ENCODE measurements at regions not wholly inside any gene's neighbourhood (a gene's known extent, or its start where the extent isn't known, plus 50 kb on each side); places are given as distances from the start of the nearest gene placed in this dataset.

DNA sequence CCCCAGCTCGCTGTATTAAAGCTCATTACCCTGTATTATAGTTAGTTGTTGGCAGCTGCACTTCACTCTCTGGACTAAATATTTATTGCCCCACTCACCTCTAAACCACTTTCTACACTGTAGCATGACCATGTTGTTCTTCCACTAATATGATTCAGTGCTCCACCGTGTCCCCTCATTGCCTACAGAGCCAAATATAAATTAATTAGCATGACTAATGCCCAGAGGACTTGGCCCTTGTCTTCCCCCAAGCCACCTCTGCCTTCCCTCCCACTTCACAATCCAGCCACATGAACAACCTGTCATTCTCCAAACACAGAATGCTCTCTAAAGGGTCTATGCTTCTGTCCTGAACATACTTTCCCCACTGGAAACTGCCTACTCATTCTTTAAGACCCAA lies 276.5 kb downstream of the PLPP3 start:
- Histone ChIP-seq H3K9me3 (ENCODE audit: low read depth) (no peaks in the 10 kb centered on the region), H3K27me3 (replicated peaks; ENCODE audit: insufficient read depth) (no peaks in the 10 kb centered on the region), H3K27ac (no peak overlapping the region), H3K36me3 (ENCODE audit: low read depth) (no peaks in the 10 kb centered on the region), H3K9me2 (ENCODE audit: insufficient read depth) (no peaks in the 10 kb centered on the region), H3K79me2 (ENCODE audit: insufficient read depth) (no peaks in the 10 kb centered on the region), H3K4me3 (no peak overlapping the region), H3F3A (ENCODE audit: insufficient read depth) (peaks cover 18% of the 10 kb centered on the region; the same call in 1 of the 2 replicates), H4K20me1 (ENCODE audit: insufficient read depth) (no peaks in the 10 kb centered on the region), H2AFZ (no peak overlapping the region), H3K4me2 (ENCODE audit: unreplicated experiment) (no peak overlapping the region), H3K9ac (no peak overlapping the region), H3K4me1 (ENCODE audit: insufficient read depth) (peaks cover 16% of the 10 kb centered on the region)
- peak; percentile 34 for DNase-seq
- in situ Hi-C loops (cut with MboI) = no loop called here
- 47 to 50% methylated on average over 2 of the region's 2 CpGs for WGBS, 2 experiments (ENCODE audit: low coverage in 1 of 2, low lambda C conversion rate in 2 of 2, missing lambda C conversion rate in 2 of 2)
- TF ChIP-seq EZH2 (IDR thresholded peaks at IDR 0.05; ENCODE audit: insufficient read depth, poor library complexity, severe bottlenecking) = no peak
- no peak for TF ChIP-seq EZH2phosphoT487 (IDR thresholded peaks at IDR 0.05; ENCODE audit: insufficient read depth, low read depth)

DNA sequence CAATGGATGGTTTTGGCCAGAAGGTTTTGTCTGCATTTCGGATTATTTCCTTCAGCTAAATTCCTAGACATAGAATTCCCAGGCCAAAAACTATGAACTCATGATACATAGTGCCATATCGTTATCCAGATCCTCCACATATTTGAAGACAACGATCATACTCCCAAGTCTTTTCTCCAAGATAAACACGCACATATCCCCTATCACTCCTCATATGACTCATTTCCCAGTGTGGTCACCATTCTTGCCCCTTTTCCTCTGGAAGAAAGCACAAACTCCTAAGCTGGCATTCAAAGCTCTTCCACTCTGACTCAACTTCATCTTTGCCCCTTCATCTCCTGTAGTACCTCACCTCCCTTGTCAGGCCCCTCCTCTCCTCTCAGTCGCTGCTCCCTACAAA lies 277.6 kb downstream of the PLPP3 start:
- H4K20me1 ChIP-seq (ENCODE audit: insufficient read depth) = no peaks in the 10 kb centered on the region
- peak; percentile 67 for DNase-seq
- H3K4me3 ChIP-seq = no peak overlapping the region
- peaks cover 18% of the 10 kb centered on the region; the same call in 1 of the 2 replicates for H3F3A ChIP-seq (ENCODE audit: insufficient read depth)
- in situ Hi-C loops (cut with MboI) = no loop called here
- no peak for TF ChIP-seq EZH2phosphoT487 (IDR thresholded peaks at IDR 0.05; ENCODE audit: insufficient read depth, low read depth)
- no peak for TF ChIP-seq EZH2 (IDR thresholded peaks at IDR 0.05; ENCODE audit: insufficient read depth, poor library complexity, severe bottlenecking)
- H3K9ac ChIP-seq = no peak overlapping the region
- H3K9me2 ChIP-seq (ENCODE audit: insufficient read depth) = no peaks in the 10 kb centered on the region
- no peak overlapping the region for H2AFZ ChIP-seq
- no peak overlapping the region for H3K27ac ChIP-seq
- H3K79me2 ChIP-seq (ENCODE audit: insufficient read depth) = no peaks in the 10 kb centered on the region
- H3K9me3 ChIP-seq (ENCODE audit: low read depth) = no peaks in the 10 kb centered on the region
- WGBS, 2 experiments (ENCODE audit: low coverage in 1 of 2, low lambda C conversion rate in 2 of 2, missing lambda C conversion rate in 2 of 2) = 36 to 45% methylated on average over 5 of the region's 5 CpGs
- H3K4me2 ChIP-seq (ENCODE audit: unreplicated experiment) = no peak overlapping the region
- H3K4me1 ChIP-seq (ENCODE audit: insufficient read depth) = peaks cover 16% of the 10 kb centered on the region
- H3K27me3 ChIP-seq (replicated peaks; ENCODE audit: insufficient read depth) = no peaks in the 10 kb centered on the region
- H3K36me3 ChIP-seq (ENCODE audit: low read depth) = no peaks in the 10 kb centered on the region

DNA sequence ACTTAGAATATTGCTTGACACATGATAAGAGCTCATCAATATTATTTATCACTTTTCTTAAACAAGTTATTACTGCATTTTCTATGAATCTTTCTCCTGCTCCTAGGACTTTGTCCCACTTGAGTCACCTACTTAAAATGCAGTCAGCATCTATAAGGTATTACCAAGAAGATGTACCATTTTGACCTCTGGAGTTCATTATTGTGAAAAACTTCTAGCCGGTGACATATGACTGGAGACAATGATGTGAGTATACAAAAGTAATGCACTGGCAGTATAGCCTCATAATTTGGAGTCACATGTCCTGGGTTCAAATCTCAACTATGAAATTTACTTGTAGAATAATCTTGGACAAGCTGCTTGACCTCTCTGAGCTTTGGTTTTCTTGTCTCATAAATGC lies 278.5 kb downstream of the PLPP3 start:
- H3K79me2 ChIP-seq (ENCODE audit: insufficient read depth) = no peaks in the 10 kb centered on the region
- H3K4me3 ChIP-seq = no peak overlapping the region
- no peaks in the 10 kb centered on the region for H4K20me1 ChIP-seq (ENCODE audit: insufficient read depth)
- no peaks in the 10 kb centered on the region for H3K9me3 ChIP-seq (ENCODE audit: low read depth)
- peaks cover 18% of the 10 kb centered on the region; the same call in 1 of the 2 replicates for H3F3A ChIP-seq (ENCODE audit: insufficient read depth)
- H3K4me1 ChIP-seq (ENCODE audit: insufficient read depth) = peaks cover 16% of the 10 kb centered on the region
- in situ Hi-C loops (cut with MboI) = no loop called here
- no peak for TF ChIP-seq EZH2 (IDR thresholded peaks at IDR 0.05; ENCODE audit: insufficient read depth, poor library complexity, severe bottlenecking)
- TF ChIP-seq EZH2phosphoT487 (IDR thresholded peaks at IDR 0.05; ENCODE audit: insufficient read depth, low read depth) = no peak
- no peak overlapping the region for H3K27ac ChIP-seq
- DNase-seq = no peak
- no peaks in the 10 kb centered on the region for H3K9me2 ChIP-seq (ENCODE audit: insufficient read depth)
- H3K9ac ChIP-seq = no peak overlapping the region
- H3K27me3 ChIP-seq (replicated peaks; ENCODE audit: insufficient read depth) = no peaks in the 10 kb centered on the region
- H3K36me3 ChIP-seq (ENCODE audit: low read depth) = no peaks in the 10 kb centered on the region
- no peak overlapping the region for H3K4me2 ChIP-seq (ENCODE audit: unreplicated experiment)
- 98 to 100% methylated on average over 1 of the region's 1 CpG for WGBS, 2 experiments (ENCODE audit: low coverage in 1 of 2, low lambda C conversion rate in 2 of 2, missing lambda C conversion rate in 2 of 2)
- H2AFZ ChIP-seq = no peak overlapping the region

DNA sequence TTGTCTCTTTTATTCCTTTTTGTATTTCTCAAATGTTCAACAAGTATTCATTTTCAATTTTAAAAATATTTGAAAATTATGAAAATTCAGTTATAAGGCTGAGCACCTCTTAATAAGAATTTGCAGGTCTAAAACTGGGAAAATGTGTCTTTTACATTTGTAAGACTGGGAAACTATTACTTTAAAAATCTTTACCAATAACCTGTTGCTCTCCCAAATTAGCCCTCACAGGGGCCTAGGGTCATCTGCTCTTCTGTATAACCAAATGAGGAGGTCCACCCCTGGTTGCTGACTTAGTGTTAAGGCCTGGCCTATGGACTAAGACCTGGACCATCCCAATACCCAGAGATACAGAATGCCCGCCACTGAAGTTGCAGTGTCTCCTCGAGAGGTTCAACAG lies 280.5 kb downstream of the PLPP3 start:
- in situ Hi-C loops (cut with MboI) = no loop called here
- Histone ChIP-seq H3K79me2 (ENCODE audit: insufficient read depth) (no peaks in the 10 kb centered on the region), H3K4me2 (ENCODE audit: unreplicated experiment) (no peak overlapping the region), H3K27me3 (replicated peaks; ENCODE audit: insufficient read depth) (no peaks in the 10 kb centered on the region), H4K20me1 (ENCODE audit: insufficient read depth) (no peaks in the 10 kb centered on the region), H3K36me3 (ENCODE audit: low read depth) (no peaks in the 10 kb centered on the region), H2AFZ (no peak overlapping the region), H3K9me2 (ENCODE audit: insufficient read depth) (no peaks in the 10 kb centered on the region), H3K27ac (no peak overlapping the region), H3K4me3 (no peak overlapping the region), H3K9me3 (ENCODE audit: low read depth) (no peaks in the 10 kb centered on the region), H3K9ac (no peak overlapping the region), H3F3A (ENCODE audit: insufficient read depth) (peaks cover 18% of the 10 kb centered on the region; the same call in 1 of the 2 replicates), H3K4me1 (ENCODE audit: insufficient read depth) (peaks cover 16% of the 10 kb centered on the region)
- DNase-seq = no peak
- TF ChIP-seq EZH2phosphoT487 (IDR thresholded peaks at IDR 0.05; ENCODE audit: insufficient read depth, low read depth) (no peak), EZH2 (IDR thresholded peaks at IDR 0.05; ENCODE audit: insufficient read depth, poor library complexity, severe bottlenecking) (no peak)
- 90 to 100% methylated on average over 2 of the region's 2 CpGs for WGBS, 2 experiments (ENCODE audit: low coverage in 1 of 2, low lambda C conversion rate in 2 of 2, missing lambda C conversion rate in 2 of 2)

DNA sequence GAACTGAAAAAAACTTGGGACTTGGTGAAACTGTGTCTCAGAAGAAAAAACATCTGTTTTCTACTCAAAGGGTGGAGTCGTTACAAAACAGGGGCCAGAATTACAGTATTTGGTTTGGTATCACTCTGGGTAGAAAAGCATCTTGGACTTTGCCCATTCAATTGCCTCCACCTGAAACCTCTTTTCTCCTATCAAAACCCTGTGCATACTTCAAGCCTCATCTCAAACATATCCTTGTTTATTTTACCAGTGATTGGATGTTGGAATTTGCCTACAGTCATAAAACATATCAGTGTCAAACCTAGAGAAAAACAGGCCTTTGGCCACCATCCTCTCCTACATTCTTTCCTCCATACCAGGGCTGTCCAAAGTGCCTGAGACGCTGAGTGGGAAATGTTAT lies 281.5 kb downstream of the PLPP3 start:
- no peaks in the 10 kb centered on the region for H3K79me2 ChIP-seq (ENCODE audit: insufficient read depth)
- no peak overlapping the region for H3K4me2 ChIP-seq (ENCODE audit: unreplicated experiment)
- H3K4me1 ChIP-seq (ENCODE audit: insufficient read depth) = peaks cover 16% of the 10 kb centered on the region
- in situ Hi-C loops (cut with MboI) = no loop called here
- TF ChIP-seq EZH2phosphoT487 (IDR thresholded peaks at IDR 0.05; ENCODE audit: insufficient read depth, low read depth) (no peak), EZH2 (IDR thresholded peaks at IDR 0.05; ENCODE audit: insufficient read depth, poor library complexity, severe bottlenecking) (no peak)
- peaks cover 15% of the 10 kb centered on the region; the same call in 1 of the 2 replicates for H3F3A ChIP-seq (ENCODE audit: insufficient read depth)
- H3K27me3 ChIP-seq (replicated peaks; ENCODE audit: insufficient read depth) = no peaks in the 10 kb centered on the region
- H3K27ac ChIP-seq = no peak overlapping the region
- H3K9me2 ChIP-seq (ENCODE audit: insufficient read depth) = no peaks in the 10 kb centered on the region
- WGBS, 2 experiments (ENCODE audit: low coverage in 1 of 2, low lambda C conversion rate in 2 of 2, missing lambda C conversion rate in 2 of 2) = 48 to 56% methylated on average over 2 of the region's 2 CpGs
- H4K20me1 ChIP-seq (ENCODE audit: insufficient read depth) = no peaks in the 10 kb centered on the region
- no peak overlapping the region for H3K4me3 ChIP-seq
- no peak for DNase-seq
- no peak overlapping the region for H3K9ac ChIP-seq
- H3K36me3 ChIP-seq (ENCODE audit: low read depth) = no peaks in the 10 kb centered on the region
- no peak overlapping the region for H2AFZ ChIP-seq
- H3K9me3 ChIP-seq (ENCODE audit: low read depth) = no peaks in the 10 kb centered on the region
